Liver (tissue), 3 donors: ENCODE measurements at regions not wholly inside any gene's neighbourhood (a gene's known extent, or its start where the extent isn't known, plus 50 kb on each side); places are given as distances from the start of the nearest gene placed in this dataset.

ENCODE experiments used
- ATF3 ChIP-seq: IDR thresholded peaks from 2 replicates; pipeline ENCODE4 v1.6.1; 2016; ENCODE audit warnings: antibody characterized with exemption
- CTCF ChIP-seq: fragments of 150-350 bp; IDR thresholded peaks from 2 replicates; pipeline ENCODE4 v1.5.1; 2017; ENCODE audit warnings: improper control_type of control experiment, low read depth, low read length; ENCODE audit not compliant: missing input control
- EGR1 ChIP-seq, 2 donors: IDR thresholded peaks; 2 replicates each; pipeline ENCODE4 v1.6.1; 2016 to 2018; ENCODE audit warnings: antibody characterized with exemption in 2 of 2, low read depth in 2 of 2
- GABPA ChIP-seq, 2 donors: IDR thresholded peaks in 1 of 2; conservative IDR thresholded peaks in 1 of 2; 2 replicates each; pipeline ENCODE4 v1.6.1; 2016; ENCODE audit warnings: antibody characterized with exemption in 2 of 2, mild to moderate bottlenecking in 1 of 2, moderate library complexity in 1 of 2
- HNF4G ChIP-seq: IDR thresholded peaks from 2 replicates; pipeline ENCODE4 v1.6.1; 2016; ENCODE audit warnings: antibody characterized with exemption
- JUND ChIP-seq, 2 donors: IDR thresholded peaks; 2 replicates each; pipeline ENCODE4 v1.6.1; 2016; ENCODE audit warnings: antibody characterized with exemption in 2 of 2
- MAX ChIP-seq: IDR thresholded peaks from 2 replicates; pipeline ENCODE4 v1.6.1; 2016; ENCODE audit warnings: antibody characterized with exemption
- RAD21 ChIP-seq, 2 donors: IDR thresholded peaks; 2 replicates each; pipeline ENCODE4 v1.6.1; 2016; ENCODE audit warnings: antibody characterized with exemption in 2 of 2, mild to moderate bottlenecking in 2 of 2
- REST ChIP-seq: IDR thresholded peaks from 2 replicates; pipeline ENCODE4 v1.6.1; 2016; ENCODE audit warnings: antibody characterized with exemption, mild to moderate bottlenecking
- RXRA ChIP-seq, 2 donors: IDR thresholded peaks; 2 replicates each; pipeline ENCODE4 v1.6.1; 2017 to 2018; ENCODE audit warnings: antibody characterized with exemption in 2 of 2, mild to moderate bottlenecking in 1 of 2
- TAF1 ChIP-seq: conservative IDR thresholded peaks from 2 replicates; pipeline ENCODE4 v1.6.1; 2016; ENCODE audit warnings: antibody characterized with exemption, mild to moderate bottlenecking
- YY1 ChIP-seq: IDR thresholded peaks from 2 replicates; pipeline ENCODE4 v1.6.1; 2016; ENCODE audit warnings: antibody characterized with exemption, mild to moderate bottlenecking
- ZBTB33 ChIP-seq: IDR thresholded peaks from 2 replicates; pipeline ENCODE4 v1.6.1; 2016; ENCODE audit warnings: antibody characterized with exemption
- donor health status: healthy.
- donor health status: healthy.

GRCh38 chr4:134567461-134567860 lies 365.9 kb upstream of the PABPC4L start:
- TF ChIP-seq RXRA (IDR thresholded peaks at IDR 0.05), result no peak
- TF ChIP-seq YY1, result no peak
- no peak for TF ChIP-seq ATF3
- no peak for TF ChIP-seq CTCF
- no peak for TF ChIP-seq TAF1
- no peak for TF ChIP-seq GABPA (IDR thresholded peaks at IDR 0.05 in 1 of 2, conservative IDR thresholded peaks at IDR 0.05 in 1 of 2)
- no peak for TF ChIP-seq REST
- TF ChIP-seq EGR1 (IDR thresholded peaks at IDR 0.05; ENCODE audit: low read depth in 2 of 2), result no peak
- TF ChIP-seq RAD21 (IDR thresholded peaks at IDR 0.05), result no peak
- TF ChIP-seq ZBTB33, result no peak
- TF ChIP-seq JUND (IDR thresholded peaks at IDR 0.05), result no peak
- no peak for TF ChIP-seq HNF4G
- no peak for TF ChIP-seq MAX
